ENCODE measurements at regions not wholly inside any gene's neighbourhood (a gene's known extent, or its start where the extent isn't known, plus 50 kb on each side); places are given as distances from the start of the nearest gene placed in this dataset.

DNA sequence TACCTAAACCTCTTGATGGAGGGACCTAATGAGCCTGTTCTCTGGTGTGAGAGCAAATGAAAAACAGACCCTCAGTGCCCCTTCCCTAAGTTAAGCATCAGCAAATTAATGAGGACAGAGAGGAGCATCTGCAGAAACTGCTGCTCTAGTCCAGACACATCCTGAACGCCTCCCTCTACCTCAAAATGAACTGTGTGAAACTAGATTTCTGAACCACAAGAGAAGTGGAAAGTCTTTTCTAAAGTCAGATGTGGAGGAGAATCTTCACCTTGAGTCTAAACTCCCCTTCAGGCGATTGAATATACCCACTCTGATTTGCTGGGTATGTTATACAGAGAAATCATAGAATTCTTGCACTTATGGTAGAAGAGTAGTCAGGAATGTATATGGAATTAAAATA is 104.4 kb upstream of the AMZ2 start:
- no peaks in the 10 kb centered on the region for H3K9me1 ChIP-seq (ENCODE audit: control insufficient read depth, extremely low read depth, insufficient read depth, low read length)
- DNase-seq (ENCODE audit: low read depth, low spot score): no peak
- no peak overlapping the region for H3K4me3 ChIP-seq (ENCODE audit: control insufficient read depth in 2 of 3, extremely low read depth in 1 of 3, insufficient read depth in 2 of 3, low read depth in 1 of 3, low read length in 3 of 3)
- H3K36me3 ChIP-seq (ENCODE audit: control insufficient read depth in 2 of 2, extremely low read depth in 1 of 2, insufficient read depth in 2 of 2, low read length in 2 of 2): no peaks in the 10 kb centered on the region
- no peaks in the 10 kb centered on the region for H3K27me3 ChIP-seq (ENCODE audit: control insufficient read depth, extremely low read depth, insufficient read depth, low read length)
- no peak overlapping the region for H3K9ac ChIP-seq (ENCODE audit: control insufficient read depth, extremely low read depth, insufficient read depth, low read length)
- no peak overlapping the region for H3K27ac ChIP-seq (ENCODE audit: control insufficient read depth, insufficient read depth, low read length)
- H3K4me1 ChIP-seq (ENCODE audit: control insufficient read depth, extremely low read depth, insufficient read depth, low read length): no peaks in the 10 kb centered on the region
- FAIRE-seq: no peak
- H4K20me1 ChIP-seq (ENCODE audit: control insufficient read depth, extremely low read depth, insufficient read depth, low read length): no peaks in the 10 kb centered on the region
- dilution Hi-C loops (cut with MboI; ENCODE audit: extremely low pct_ligation_motif_present, low sequenced_read_pairs): no loop called here
- H3K9me3 ChIP-seq (ENCODE audit: control insufficient read depth, low read depth, low read length): no peaks in the 10 kb centered on the region
- H3K79me2 ChIP-seq (ENCODE audit: control insufficient read depth, insufficient read depth, low read length): no peaks in the 10 kb centered on the region
- H2AFZ ChIP-seq (ENCODE audit: control insufficient read depth, low read length): no peak overlapping the region
- no peak overlapping the region for H3K4me2 ChIP-seq (ENCODE audit: control insufficient read depth, extremely low read depth, insufficient read depth, low read depth, low read length)
- TF ChIP-seq EZH2 (IDR thresholded peaks at IDR 0.05; ENCODE audit: low read length): no peak
- TF ChIP-seq, protein P1, sequence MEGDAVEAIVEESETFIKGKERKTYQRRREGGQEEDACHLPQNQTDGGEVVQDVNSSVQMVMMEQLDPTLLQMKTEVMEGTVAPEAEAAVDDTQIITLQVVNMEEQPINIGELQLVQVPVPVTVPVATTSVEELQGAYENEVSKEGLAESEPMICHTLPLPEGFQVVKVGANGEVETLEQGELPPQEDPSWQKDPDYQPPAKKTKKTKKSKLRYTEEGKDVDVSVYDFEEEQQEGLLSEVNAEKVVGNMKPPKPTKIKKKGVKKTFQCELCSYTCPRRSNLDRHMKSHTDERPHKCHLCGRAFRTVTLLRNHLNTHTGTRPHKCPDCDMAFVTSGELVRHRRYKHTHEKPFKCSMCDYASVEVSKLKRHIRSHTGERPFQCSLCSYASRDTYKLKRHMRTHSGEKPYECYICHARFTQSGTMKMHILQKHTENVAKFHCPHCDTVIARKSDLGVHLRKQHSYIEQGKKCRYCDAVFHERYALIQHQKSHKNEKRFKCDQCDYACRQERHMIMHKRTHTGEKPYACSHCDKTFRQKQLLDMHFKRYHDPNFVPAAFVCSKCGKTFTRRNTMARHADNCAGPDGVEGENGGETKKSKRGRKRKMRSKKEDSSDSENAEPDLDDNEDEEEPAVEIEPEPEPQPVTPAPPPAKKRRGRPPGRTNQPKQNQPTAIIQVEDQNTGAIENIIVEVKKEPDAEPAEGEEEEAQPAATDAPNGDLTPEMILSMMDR (optimal IDR thresholded peaks at IDR 0.05 in 1 of 3, IDR thresholded peaks at IDR 0.05 in 1 of 3, conservative IDR thresholded peaks at IDR 0.05 in 1 of 3; ENCODE audit: extremely low read depth in 1 of 3, insufficient read depth in 2 of 3, low read length in 3 of 3): no peak

GRCh38 chr17:68145088-68145487 is 102.8 kb upstream of the AMZ2 start:
- H3K4me3 ChIP-seq (ENCODE audit: control insufficient read depth in 2 of 3, extremely low read depth in 1 of 3, insufficient read depth in 2 of 3, low read depth in 1 of 3, low read length in 3 of 3): no peak overlapping the region
- H4K20me1 ChIP-seq (ENCODE audit: control insufficient read depth, extremely low read depth, insufficient read depth, low read length): no peaks in the 10 kb centered on the region
- no peak overlapping the region for H2AFZ ChIP-seq (ENCODE audit: control insufficient read depth, low read length)
- H3K36me3 ChIP-seq (ENCODE audit: control insufficient read depth in 2 of 2, extremely low read depth in 1 of 2, insufficient read depth in 2 of 2, low read length in 2 of 2): no peaks in the 10 kb centered on the region
- H3K9ac ChIP-seq (ENCODE audit: control insufficient read depth, extremely low read depth, insufficient read depth, low read length): no peak overlapping the region
- no peaks in the 10 kb centered on the region for H3K27me3 ChIP-seq (ENCODE audit: control insufficient read depth, extremely low read depth, insufficient read depth, low read length)
- no peak overlapping the region for H3K27ac ChIP-seq (ENCODE audit: control insufficient read depth, insufficient read depth, low read length)
- dilution Hi-C loops (cut with MboI; ENCODE audit: extremely low pct_ligation_motif_present, low sequenced_read_pairs): no loop called here
- H3K4me1 ChIP-seq (ENCODE audit: control insufficient read depth, extremely low read depth, insufficient read depth, low read length): no peaks in the 10 kb centered on the region
- FAIRE-seq: no peak
- no peaks in the 10 kb centered on the region for H3K9me3 ChIP-seq (ENCODE audit: control insufficient read depth, low read depth, low read length)
- TF ChIP-seq, protein P1 (optimal IDR thresholded peaks at IDR 0.05 in 1 of 3, IDR thresholded peaks at IDR 0.05 in 1 of 3, conservative IDR thresholded peaks at IDR 0.05 in 1 of 3; ENCODE audit: extremely low read depth in 1 of 3, insufficient read depth in 2 of 3, low read length in 3 of 3): no peak
- no peak for TF ChIP-seq EZH2 (IDR thresholded peaks at IDR 0.05; ENCODE audit: low read length)
- no peak for DNase-seq (ENCODE audit: low read depth, low spot score)
- no peaks in the 10 kb centered on the region for H3K79me2 ChIP-seq (ENCODE audit: control insufficient read depth, insufficient read depth, low read length)
- no peak overlapping the region for H3K4me2 ChIP-seq (ENCODE audit: control insufficient read depth, extremely low read depth, insufficient read depth, low read depth, low read length)
- no peaks in the 10 kb centered on the region for H3K9me1 ChIP-seq (ENCODE audit: control insufficient read depth, extremely low read depth, insufficient read depth, low read length)

Data from keratinocyte (primary cell).